Right lobe of liver (tissue), 6 donors: ENCODE measurements at regions not wholly inside any gene's neighbourhood (a gene's known extent, or its start where the extent isn't known, plus 50 kb on each side); places are given as distances from the start of the nearest gene placed in this dataset.
A peak's percentile ranks its signal among the peaks of the same experiment; 100 is the strongest.
"Not testable (repeated sequence)": the region's sequence is repeated elsewhere in the genome, so short reads cannot be mapped to it uniquely, and the experiment has no call there.

Experiments used
- ATAC-seq, 4 donors: fragments of 200-7000 bp; cut with Tn5 transposase; one replicate each; pipeline ENCODE4 v1.9.1; 2020; ENCODE audit warnings: mild to moderate bottlenecking in 4 of 4, moderate library complexity in 4 of 4
- DNase-seq, 3 donors: peaks; one replicate each; pipeline ENCODE4 v3.0.0-alpha.2; 2020
- H3K27ac ChIP-seq, 3 donors: fragments of 200-600 bp; one replicate each; pipeline ENCODE4 v1.8.0; 2022
- H3K27me3 ChIP-seq, 2 donors: fragments of 200-600 bp; one replicate each; pipeline ENCODE4 v1.8.0; 2022
- H3K36me3 ChIP-seq, 4 donors: fragments of 200-600 bp; sonication (generic) in 1 of 4; one replicate each; pipeline versions ENCODE4 v1.5.1 to v1.8.0; 2017 to 2022; ENCODE audit warnings: control low read depth in 1 of 4
- H3K4me1 ChIP-seq, 4 donors: fragments of 200-600 bp; sonication (generic) in 1 of 4; one replicate each; pipeline versions ENCODE4 v1.5.1 to v1.8.0; 2017 to 2022; ENCODE audit warnings: control low read depth in 1 of 4
- H3K4me3 ChIP-seq, 3 donors: fragments of 200-600 bp; one replicate each; pipeline ENCODE4 v1.8.0; 2022
- H3K9me3 ChIP-seq, 4 donors: fragments of 200-600 bp; sonication (generic) in 1 of 4; one replicate each; pipeline versions ENCODE4 v1.5.1 to v1.8.0; 2017 to 2022; ENCODE audit warnings: control low read depth in 1 of 4
- CTCF ChIP-seq, 4 donors: fragments of 200-600 bp in 3 of 4; fragments of 450-650 bp in 1 of 4; IDR thresholded peaks; one replicate each; pipeline versions ENCODE4 v1.5.1 to v1.8.0; 2016 to 2022; ENCODE audit warnings: antibody characterized with exemption in 4 of 4, mild to moderate bottlenecking in 2 of 4
- POLR2A ChIP-seq: fragments of 450-650 bp; IDR thresholded peaks from one replicate; pipeline ENCODE4 v1.6.1; 2017; ENCODE audit warnings: antibody characterized with exemption, mild to moderate bottlenecking
- WGBS: methylation state at CpG from one replicate; pipeline ENCODE4 v1.1.6; 2018; ENCODE audit warnings: low coverage, low lambda C conversion rate; ENCODE audit not compliant: insufficient coverage; ENCODE audit errors: missing lambda C conversion rate; 5-methylcytosine and 5-hydroxymethylcytosine counted together
- intact Hi-C, 2 donors: fragments of 100-400 bp; cut with DNase I; formaldehyde crosslinking; loops; one replicate each; pipeline versions ENCODE4 v1.11.2 to v1.14.1; 2022
- donor health status: DM: no; HTN: yes; CAD: no.
- donor health status: DM: no; HTN: no; CAD: no.
- donor health status: DM: no; HTN: no; CAD: no.
- donor health status: DM: no; HTN: yes; CAD: no.
- donor health status: DM: no; HTN: yes; CAD: no.

GRCh38 chr4:82084747-82085146 lies 289.0 kb downstream of the HNRNPD start:
- H3K9me3 ChIP-seq = no peaks in the 10 kb centered on the region
- ATAC-seq (peak in 1 of 4 donors; percentile 74), DNase-seq (no peak)
- intact Hi-C loops = no loop called here
- TF ChIP-seq CTCF (IDR thresholded peaks at IDR 0.05) = no peak
- no peak for TF ChIP-seq POLR2A
- WGBS = 64% methylated on average over 1 of the region's 1 CpG
- H3K36me3 ChIP-seq = no peaks in the 10 kb centered on the region
- no peak overlapping the region for H3K27ac ChIP-seq
- H3K4me3 ChIP-seq = no peak overlapping the region
- H3K4me1 ChIP-seq = no peaks in the 10 kb centered on the region
- no peaks in the 10 kb centered on the region for H3K27me3 ChIP-seq

- H3K36me3 ChIP-seq, intact Hi-C loops, H3K27ac ChIP-seq, DNase-seq, H3K4me1 ChIP-seq, H3K9me3 ChIP-seq, H3K4me3 ChIP-seq, ATAC-seq, H3K27me3 ChIP-seq: not testable (repeated sequence)
- no CpG with 5 or more reads among the region's 31 CpGs for WGBS
Observed at GRCh38 chr4:82077471-82077995, 296.3 kb downstream of the HNRNPD start.

GRCh38 chr4:82076809-82077208 lies 297.0 kb downstream of the HNRNPD start:
- ATAC-seq (no peak), DNase-seq (no peak)
- TF ChIP-seq POLR2A (no peak), CTCF (IDR thresholded peaks at IDR 0.05) (no peak)
- Histone ChIP-seq H3K4me1 (no peaks in the 10 kb centered on the region), H3K36me3 (no peaks in the 10 kb centered on the region), H3K4me3 (no peak overlapping the region), H3K27ac (no peak overlapping the region), H3K9me3 (no peaks in the 10 kb centered on the region), H3K27me3 (no peaks in the 10 kb centered on the region)
- WGBS = 90% methylated on average over 3 of the region's 8 CpGs
- intact Hi-C loops = no loop called here

GRCh38 chr4:82076359-82076758 lies 297.4 kb downstream of the HNRNPD start:
- WGBS = 53% methylated on average over 1 of the region's 1 CpG
- Histone ChIP-seq H3K36me3 (no peaks in the 10 kb centered on the region), H3K27ac (no peak overlapping the region), H3K9me3 (no peaks in the 10 kb centered on the region), H3K4me3 (no peak overlapping the region), H3K27me3 (no peaks in the 10 kb centered on the region), H3K4me1 (no peaks in the 10 kb centered on the region)
- no peak for TF ChIP-seq CTCF (IDR thresholded peaks at IDR 0.05)
- TF ChIP-seq POLR2A = no peak
- DNase-seq = no peak
- no peak for ATAC-seq
- intact Hi-C loops = no loop called here

GRCh38 chr4:82071951-82072350 lies 301.8 kb downstream of the HNRNPD start:
- TF ChIP-seq CTCF (IDR thresholded peaks at IDR 0.05) (no peak), POLR2A (no peak)
- no peak overlapping the region for H3K4me3 ChIP-seq
- H3K9me3 ChIP-seq = no peaks in the 10 kb centered on the region
- H3K27me3 ChIP-seq = no peaks in the 10 kb centered on the region
- DNase-seq (no peak), ATAC-seq (no peak)
- intact Hi-C loops = no loop called here
- H3K36me3 ChIP-seq = no peaks in the 10 kb centered on the region
- no peaks in the 10 kb centered on the region for H3K4me1 ChIP-seq
- no peak overlapping the region for H3K27ac ChIP-seq
